KMS-11 (cell line): ENCODE measurements at regions not wholly inside any gene's neighbourhood (a gene's known extent, or its start where the extent isn't known, plus 50 kb on each side); places are given as distances from the start of the nearest gene placed in this dataset.

ENCODE experiments used
- H2AFZ ChIP-seq: fragments of 200-600 bp; sonication (generic); 2 replicates; pipeline ENCODE4 v1.6.1; 2016; ENCODE audit warnings: antibody characterized with exemption, mixed run types, low read depth
- H3K27ac ChIP-seq: fragments of 200-600 bp; sonication (generic); 2 replicates; pipeline ENCODE4 v1.6.1; 2016; ENCODE audit warnings: mild to moderate bottlenecking, mixed run types
- H3K27me3 ChIP-seq: fragments of 200-600 bp; sonication (generic); 2 replicates; pipeline ENCODE4 v1.6.1; 2017; ENCODE audit warnings: mild to moderate bottlenecking, low read depth, mixed run types, moderate library complexity; ENCODE audit not compliant: insufficient read depth
- H3K36me3 ChIP-seq: fragments of 200-600 bp; sonication (generic); 2 replicates; pipeline ENCODE4 v1.6.1; 2017; ENCODE audit warnings: mild to moderate bottlenecking, mixed run types; ENCODE audit not compliant: insufficient read depth
- H3K4me1 ChIP-seq: fragments of 200-600 bp; sonication (generic); 2 replicates; pipeline ENCODE4 v1.6.1; 2016; ENCODE audit warnings: mild to moderate bottlenecking, low read depth, mixed run types; ENCODE audit not compliant: poor library complexity, severe bottlenecking
- H3K4me2 ChIP-seq: fragments of 200-600 bp; sonication (generic); 2 replicates; pipeline ENCODE4 v1.7.0; 2016; ENCODE audit warnings: mild to moderate bottlenecking, mixed run types
- H3K4me3 ChIP-seq: fragments of 200-600 bp; sonication (generic); IDR thresholded peaks from 2 replicates; pipeline ENCODE4 v1.6.1; 2017; ENCODE audit warnings: low read depth, low read length, mixed read lengths; ENCODE audit not compliant: insufficient read depth
- H3K79me2 ChIP-seq: fragments of 200-600 bp; sonication (generic); 2 replicates; pipeline ENCODE4 v1.6.1; 2016; ENCODE audit warnings: low read depth, mixed run types; ENCODE audit not compliant: insufficient read depth
- H3K9ac ChIP-seq: fragments of 200-600 bp; sonication (generic); 2 replicates; pipeline ENCODE4 v1.6.1; 2016; ENCODE audit warnings: mild to moderate bottlenecking, mixed run types
- H4K20me1 ChIP-seq: fragments of 200-600 bp; sonication (generic); 2 replicates; pipeline ENCODE4 v1.6.1; 2016; ENCODE audit warnings: mild to moderate bottlenecking, mixed run types; ENCODE audit not compliant: insufficient read depth
- TF ChIP-seq, protein P1 (sequence below): fragments of 200-600 bp; sonication (generic); conservative IDR thresholded peaks from 2 replicates; pipeline ENCODE4 v1.6.1; 2017; ENCODE audit warnings: low read depth, mild to moderate bottlenecking, antibody characterized with exemption, low read length, moderate library complexity, mixed read lengths

DNA sequence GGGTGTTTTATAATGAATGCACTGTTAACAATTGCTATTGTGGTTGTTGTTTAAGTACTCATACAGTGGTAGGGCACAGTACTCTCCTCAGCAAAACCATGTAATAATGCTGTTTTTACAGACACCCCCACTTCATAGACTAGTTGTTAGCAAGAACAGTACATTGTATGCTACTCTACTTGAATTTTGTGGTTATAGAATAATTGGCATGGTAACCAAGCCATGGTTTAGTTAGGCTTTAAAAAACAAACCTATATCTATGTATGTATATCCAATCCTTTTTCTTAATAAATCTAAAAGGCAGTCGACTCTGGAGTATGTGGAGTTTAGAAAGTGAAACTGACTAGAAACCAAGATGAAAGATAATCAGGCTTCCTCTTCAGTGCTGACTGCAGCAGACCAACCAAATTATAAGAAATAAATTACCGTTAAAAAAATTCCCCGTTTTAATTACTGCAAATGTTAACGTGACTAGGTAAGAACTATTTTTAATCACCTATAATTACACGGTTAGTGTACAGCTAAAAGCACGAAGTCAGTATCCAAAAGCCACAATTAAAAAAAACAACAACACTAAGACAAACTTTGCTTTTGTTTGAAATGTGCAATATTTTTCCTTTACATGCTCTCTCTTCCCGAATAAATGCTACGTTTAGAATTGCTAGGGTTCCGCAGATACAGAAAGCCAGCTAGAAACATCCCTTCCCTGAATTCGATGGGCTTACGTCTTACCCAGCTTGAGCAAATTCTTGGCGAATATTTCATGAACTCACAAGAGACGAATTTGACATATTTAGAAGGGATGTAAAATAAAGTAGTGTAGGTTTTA, 113.3 kb upstream of the SERTAD2 start:
- Histone ChIP-seq H3K4me3 (peak overlapping the region; percentile 72), H4K20me1 (no peaks in the 10 kb centered on the region), H3K36me3 (no peaks in the 10 kb centered on the region), H3K4me1 (peaks cover 35% of the 10 kb centered on the region), H2AFZ (peak overlapping the region; percentile 78), H3K27ac (peak overlapping the region; percentile 86), H3K4me2 (peak overlapping the region; percentile 83), H3K9ac (peak overlapping the region; percentile 87; the same call in 1 of the 2 replicates), H3K79me2 (no peaks in the 10 kb centered on the region), H3K27me3 (no peaks in the 10 kb centered on the region)
- TF ChIP-seq, protein P1, sequence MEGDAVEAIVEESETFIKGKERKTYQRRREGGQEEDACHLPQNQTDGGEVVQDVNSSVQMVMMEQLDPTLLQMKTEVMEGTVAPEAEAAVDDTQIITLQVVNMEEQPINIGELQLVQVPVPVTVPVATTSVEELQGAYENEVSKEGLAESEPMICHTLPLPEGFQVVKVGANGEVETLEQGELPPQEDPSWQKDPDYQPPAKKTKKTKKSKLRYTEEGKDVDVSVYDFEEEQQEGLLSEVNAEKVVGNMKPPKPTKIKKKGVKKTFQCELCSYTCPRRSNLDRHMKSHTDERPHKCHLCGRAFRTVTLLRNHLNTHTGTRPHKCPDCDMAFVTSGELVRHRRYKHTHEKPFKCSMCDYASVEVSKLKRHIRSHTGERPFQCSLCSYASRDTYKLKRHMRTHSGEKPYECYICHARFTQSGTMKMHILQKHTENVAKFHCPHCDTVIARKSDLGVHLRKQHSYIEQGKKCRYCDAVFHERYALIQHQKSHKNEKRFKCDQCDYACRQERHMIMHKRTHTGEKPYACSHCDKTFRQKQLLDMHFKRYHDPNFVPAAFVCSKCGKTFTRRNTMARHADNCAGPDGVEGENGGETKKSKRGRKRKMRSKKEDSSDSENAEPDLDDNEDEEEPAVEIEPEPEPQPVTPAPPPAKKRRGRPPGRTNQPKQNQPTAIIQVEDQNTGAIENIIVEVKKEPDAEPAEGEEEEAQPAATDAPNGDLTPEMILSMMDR: no peak

DNA sequence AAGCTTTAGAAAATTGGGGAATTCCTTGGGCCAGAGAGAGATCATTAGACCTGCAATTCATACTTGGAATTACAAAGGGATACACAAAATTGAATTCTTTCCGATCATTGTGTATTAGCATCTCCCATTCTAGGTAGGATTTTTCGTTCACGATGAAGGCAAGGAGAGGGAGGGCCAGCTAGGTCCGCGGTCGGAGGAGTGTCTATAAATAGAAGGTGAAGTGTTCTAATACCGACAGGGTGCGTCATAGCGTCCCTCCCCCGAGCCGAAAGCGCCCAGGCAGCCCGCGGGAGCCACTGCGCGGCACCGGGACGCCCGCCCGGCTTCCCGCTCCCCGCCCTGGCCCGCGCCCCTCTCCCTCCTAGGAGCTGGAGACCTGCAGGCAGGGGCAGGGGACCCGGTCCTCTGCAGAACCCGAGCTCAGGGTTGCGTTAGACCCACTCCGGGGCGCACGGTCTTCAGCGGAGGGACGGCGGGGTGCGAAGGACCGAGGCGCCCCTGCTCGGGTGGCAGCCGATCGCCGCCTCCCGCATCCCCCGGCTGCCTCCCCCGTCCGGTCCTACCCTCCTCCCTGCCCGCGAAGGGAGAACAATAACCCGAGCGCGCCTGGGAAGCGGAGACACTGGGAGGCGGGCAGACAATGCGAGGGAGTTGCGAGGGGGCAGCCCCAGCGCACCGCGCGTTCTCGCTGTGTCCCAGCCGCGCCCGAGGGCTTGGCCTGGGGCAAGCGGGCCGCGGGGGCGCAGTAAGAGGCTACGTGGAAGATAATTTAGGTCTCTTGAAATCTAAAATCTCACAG, 114.2 kb upstream of the SERTAD2 start:
- no peaks in the 10 kb centered on the region for H3K27me3 ChIP-seq
- H3K79me2 ChIP-seq: no peaks in the 10 kb centered on the region
- H3K4me2 ChIP-seq: peak overlapping the region; percentile 83
- H3K9ac ChIP-seq: peak overlapping the region; percentile 87
- H3K27ac ChIP-seq: peak overlapping the region; percentile 86
- H4K20me1 ChIP-seq: no peaks in the 10 kb centered on the region
- H3K36me3 ChIP-seq: no peaks in the 10 kb centered on the region
- H2AFZ ChIP-seq: peak overlapping the region; percentile 78
- TF ChIP-seq, protein P1: peak; percentile 32; the same call in 1 of the 2 replicates
- peaks cover 35% of the 10 kb centered on the region for H3K4me1 ChIP-seq
- H3K4me3 ChIP-seq: peak overlapping the region; percentile 72

DNA sequence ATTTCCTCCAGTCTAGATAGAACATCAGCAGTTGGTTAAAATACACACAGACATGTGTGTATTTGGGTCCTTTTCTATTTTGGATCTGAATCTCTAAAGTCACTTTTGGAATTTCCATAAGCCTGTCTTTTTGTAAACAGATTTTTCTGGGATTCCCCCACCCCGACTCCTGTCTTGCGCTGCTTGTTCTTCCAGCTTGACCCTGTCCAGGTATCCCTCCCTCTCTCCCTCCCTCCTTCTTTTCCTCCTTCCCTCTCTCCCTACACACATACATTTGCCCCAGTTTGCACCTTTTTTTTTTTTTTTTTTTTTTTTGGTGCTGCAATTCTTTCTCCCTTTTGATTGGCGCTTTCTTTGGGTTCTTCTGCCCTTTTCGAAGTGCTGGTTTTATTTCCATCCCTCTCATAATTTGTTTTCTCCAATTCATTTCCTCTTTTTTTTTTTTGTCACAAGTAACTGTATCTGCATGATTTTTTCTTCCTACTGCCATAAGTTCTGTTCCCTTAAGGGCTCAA, 114.8 kb upstream of the SERTAD2 start:
- H3K4me1 ChIP-seq: peaks cover 35% of the 10 kb centered on the region
- H4K20me1 ChIP-seq: no peaks in the 10 kb centered on the region
- no peaks in the 10 kb centered on the region for H3K36me3 ChIP-seq
- peak overlapping the region; percentile 78 for H2AFZ ChIP-seq
- peak overlapping the region; percentile 87 for H3K9ac ChIP-seq
- TF ChIP-seq, protein P1: no peak
- H3K27me3 ChIP-seq: no peaks in the 10 kb centered on the region
- H3K4me2 ChIP-seq: peak overlapping the region; percentile 83
- peak overlapping the region; percentile 35 for H3K4me3 ChIP-seq
- peak overlapping the region; percentile 86 for H3K27ac ChIP-seq
- no peaks in the 10 kb centered on the region for H3K79me2 ChIP-seq

DNA sequence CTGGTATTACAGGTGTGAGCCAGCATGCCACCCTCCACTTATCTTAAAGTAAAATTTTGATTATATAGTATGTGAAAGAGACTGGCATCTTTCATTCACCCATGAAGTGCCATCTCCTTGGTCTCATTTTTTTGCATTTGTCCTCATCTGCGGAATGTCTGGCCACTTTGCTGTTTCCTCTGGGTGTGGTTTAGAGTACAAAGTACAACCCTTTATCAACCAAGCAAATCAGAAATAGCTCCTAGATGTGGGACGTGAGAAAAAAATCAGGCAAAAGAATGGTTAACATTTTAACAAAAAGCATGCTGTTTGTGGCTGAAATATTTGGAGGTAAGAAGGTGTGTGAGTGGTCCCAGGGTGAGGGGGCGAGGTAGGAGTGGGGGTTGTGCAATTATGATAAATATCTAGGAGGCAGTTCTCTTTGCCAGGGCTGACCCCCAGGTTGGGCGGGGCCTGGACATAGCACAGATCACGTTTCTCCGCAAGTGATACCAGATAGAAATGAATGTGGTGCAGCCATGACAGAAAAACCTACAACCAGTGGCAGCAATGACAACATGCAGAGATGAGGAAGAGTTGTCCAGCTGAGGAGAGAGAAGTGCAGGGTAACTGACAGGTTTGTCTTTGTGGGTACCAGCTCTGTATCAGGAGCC, 115.8 kb upstream of the SERTAD2 start:
- Histone ChIP-seq H3K27ac (no peak overlapping the region), H4K20me1 (no peaks in the 10 kb centered on the region), H3K4me3 (no peak overlapping the region), H3K4me2 (no peak overlapping the region), H3K36me3 (no peaks in the 10 kb centered on the region), H3K79me2 (no peaks in the 10 kb centered on the region), H3K27me3 (no peaks in the 10 kb centered on the region), H3K9ac (no peak overlapping the region), H2AFZ (no peak overlapping the region), H3K4me1 (peaks cover 35% of the 10 kb centered on the region)
- TF ChIP-seq, protein P1: no peak
